ENCODE measurements at regions not wholly inside any gene's neighbourhood (a gene's known extent, or its start where the extent isn't known, plus 50 kb on each side); places are given as distances from the start of the nearest gene placed in this dataset.

- TF ChIP-seq CREB1 (IDR thresholded peaks at IDR 0.05; ENCODE audit: low read depth): no peak
- TF ChIP-seq YY1 (IDR thresholded peaks at IDR 0.05; ENCODE audit: low read depth): no peak
- no peak for TF ChIP-seq EP300 (IDR thresholded peaks at IDR 0.05; ENCODE audit: borderline replicate concordance)
Observed at GRCh38 chr1:57819893-57820292, 396.0 kb upstream of the DAB1 start.

Data from Ishikawa (cell line).